WERI-Rb-1 (cell line): ENCODE measurements at regions not wholly inside any gene's neighbourhood (a gene's known extent, or its start where the extent isn't known, plus 50 kb on each side); places are given as distances from the start of the nearest gene placed in this dataset.
A peak's percentile ranks its signal among the peaks of the same experiment; 100 is the strongest.
"Not testable (repeated sequence)": the region's sequence is repeated elsewhere in the genome, so short reads cannot be mapped to it uniquely, and the experiment has no call there.

Source experiments
- DNase-seq: peaks from one replicate; pipeline ENCODE4 v3.0.0-alpha.2; 2020
- H3K27ac ChIP-seq: fragments of 250-450 bp; sonication (Bioruptor Pico); 2 replicates; pipeline ENCODE4 v1.5.1; 2020; ENCODE audit warnings: mild to moderate bottlenecking, moderate library complexity
- H3K27me3 ChIP-seq: fragments of 250-450 bp; sonication (Bioruptor Pico); 2 replicates; pipeline ENCODE4 v1.5.1; 2021; ENCODE audit warnings: mild to moderate bottlenecking, low read depth, moderate library complexity; ENCODE audit not compliant: insufficient read depth, severe bottlenecking
- H3K36me3 ChIP-seq: fragments of 250-450 bp; sonication (Bioruptor Pico); 2 replicates; pipeline ENCODE4 v1.5.1; 2020; ENCODE audit warnings: mild to moderate bottlenecking, moderate library complexity
- H3K4me3 ChIP-seq: 2 replicates; pipeline ENCODE4 v1.5.1; 2011; ENCODE audit warnings: low read depth, mild to moderate bottlenecking, control low read depth, low read length
- H3K9me3 ChIP-seq: fragments of 250-450 bp; sonication (Bioruptor Pico); 2 replicates; pipeline ENCODE4 v1.5.1; 2021; ENCODE audit warnings: mild to moderate bottlenecking, moderate library complexity; ENCODE audit not compliant: severe bottlenecking
- TF ChIP-seq, protein P1 (sequence below): IDR thresholded peaks from 2 replicates; pipeline ENCODE4 v1.5.1; 2011; ENCODE audit warnings: low read depth, mild to moderate bottlenecking, control low read depth, inconsistent platforms, low read length

DNA sequence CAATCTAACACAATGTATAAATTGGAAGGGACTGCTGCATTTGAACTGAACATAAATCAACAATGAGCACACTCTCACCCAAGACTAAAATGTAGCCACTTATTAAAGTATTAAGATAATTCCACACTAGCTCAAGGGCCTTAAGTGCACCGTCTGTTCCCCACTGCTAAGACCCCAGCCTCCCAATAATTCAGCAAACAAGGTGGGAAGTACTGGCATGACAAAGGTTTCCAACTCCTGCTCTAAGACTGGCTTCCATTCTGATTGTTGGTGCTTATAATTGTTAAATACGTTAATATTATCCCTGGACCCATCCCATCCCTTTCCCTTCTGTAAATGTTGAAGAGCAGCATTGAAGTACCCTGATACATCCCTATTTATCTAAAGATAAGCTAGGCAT, 636.7 kb downstream of the NR2F1-AS1 start:
- peak; percentile 52 for DNase-seq

DNA sequence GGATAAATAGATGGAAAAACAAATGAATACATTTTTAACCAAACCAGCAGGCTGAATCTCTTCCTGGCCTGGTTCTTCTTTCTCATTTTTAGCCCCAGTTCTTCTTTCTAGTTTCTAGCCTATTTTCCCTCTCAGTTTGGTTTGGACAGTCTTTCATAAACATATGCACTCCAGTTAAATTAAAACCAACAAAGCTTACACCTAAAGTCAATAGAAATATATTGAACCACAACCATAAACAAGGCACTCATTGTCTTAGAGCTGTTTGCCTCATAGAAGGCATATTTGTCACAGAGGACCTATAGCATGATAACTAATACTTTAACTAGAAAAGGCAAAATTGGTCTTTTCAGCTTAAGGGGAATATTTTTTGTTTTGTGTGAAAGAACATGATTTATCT, 638.3 kb downstream of the NR2F1-AS1 start:
- no peak for DNase-seq
- H3K9me3 ChIP-seq: no peaks in the 10 kb centered on the region
- no peaks in the 10 kb centered on the region for H3K27me3 ChIP-seq
- H3K36me3 ChIP-seq: no peaks in the 10 kb centered on the region
- TF ChIP-seq, protein P1, sequence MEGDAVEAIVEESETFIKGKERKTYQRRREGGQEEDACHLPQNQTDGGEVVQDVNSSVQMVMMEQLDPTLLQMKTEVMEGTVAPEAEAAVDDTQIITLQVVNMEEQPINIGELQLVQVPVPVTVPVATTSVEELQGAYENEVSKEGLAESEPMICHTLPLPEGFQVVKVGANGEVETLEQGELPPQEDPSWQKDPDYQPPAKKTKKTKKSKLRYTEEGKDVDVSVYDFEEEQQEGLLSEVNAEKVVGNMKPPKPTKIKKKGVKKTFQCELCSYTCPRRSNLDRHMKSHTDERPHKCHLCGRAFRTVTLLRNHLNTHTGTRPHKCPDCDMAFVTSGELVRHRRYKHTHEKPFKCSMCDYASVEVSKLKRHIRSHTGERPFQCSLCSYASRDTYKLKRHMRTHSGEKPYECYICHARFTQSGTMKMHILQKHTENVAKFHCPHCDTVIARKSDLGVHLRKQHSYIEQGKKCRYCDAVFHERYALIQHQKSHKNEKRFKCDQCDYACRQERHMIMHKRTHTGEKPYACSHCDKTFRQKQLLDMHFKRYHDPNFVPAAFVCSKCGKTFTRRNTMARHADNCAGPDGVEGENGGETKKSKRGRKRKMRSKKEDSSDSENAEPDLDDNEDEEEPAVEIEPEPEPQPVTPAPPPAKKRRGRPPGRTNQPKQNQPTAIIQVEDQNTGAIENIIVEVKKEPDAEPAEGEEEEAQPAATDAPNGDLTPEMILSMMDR: no peak
- no peak overlapping the region for H3K27ac ChIP-seq
- H3K4me3 ChIP-seq: no peak overlapping the region

More for the DNA sequence above, 636.7 kb downstream of the NR2F1-AS1 start:
- Histone ChIP-seq H3K27me3 (no peaks in the 10 kb centered on the region), H3K4me3 (no peak overlapping the region), H3K36me3 (no peaks in the 10 kb centered on the region), H3K9me3 (no peaks in the 10 kb centered on the region), H3K27ac (peak overlapping the region; percentile 35)
- TF ChIP-seq, protein P1: no peak

DNA sequence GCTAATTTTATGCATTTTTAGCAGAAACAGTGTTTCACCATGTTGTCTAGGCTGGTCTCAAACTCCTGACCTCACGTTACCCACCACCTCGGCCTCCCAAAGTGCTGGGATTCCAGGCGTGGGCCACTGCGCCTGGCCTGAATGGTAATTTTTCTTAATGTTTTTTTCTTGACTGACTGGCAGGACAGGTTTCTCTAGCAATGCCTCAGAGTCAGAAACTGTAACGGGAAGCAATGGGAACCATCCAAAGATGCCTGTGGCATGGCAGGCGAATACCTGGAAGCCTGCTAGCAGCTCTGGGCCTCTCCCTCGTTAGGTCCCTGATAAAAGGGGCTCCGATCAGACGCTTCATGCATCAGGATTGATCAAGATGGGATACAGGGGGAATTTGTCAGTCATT, 639.2 kb downstream of the NR2F1-AS1 start:
- Histone ChIP-seq H3K27me3 (no peaks in the 10 kb centered on the region), H3K36me3 (no peaks in the 10 kb centered on the region), H3K9me3 (no peaks in the 10 kb centered on the region), H3K27ac (no peak overlapping the region), H3K4me3 (no peak overlapping the region)
- TF ChIP-seq, protein P1: no peak
- no peak for DNase-seq

DNA sequence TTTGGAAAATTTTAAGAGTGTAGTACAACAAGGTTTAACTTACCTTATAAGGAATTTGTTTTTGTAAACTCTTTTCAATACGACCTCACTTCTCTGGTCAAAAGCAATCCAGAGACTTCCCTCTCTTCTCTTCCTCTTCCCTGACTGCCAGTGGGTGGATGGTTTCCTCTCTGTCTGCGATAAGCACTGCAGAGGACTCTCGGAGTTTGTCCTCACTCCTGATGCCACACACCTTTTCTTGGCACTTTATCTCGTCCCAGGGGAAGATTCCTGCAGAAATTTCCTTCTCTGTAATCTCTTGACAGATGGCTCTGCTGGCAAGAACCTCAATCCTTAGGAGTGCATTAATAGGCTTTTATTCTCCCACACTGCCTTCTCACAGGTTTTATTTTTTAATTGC, 641.6 kb downstream of the NR2F1-AS1 start:
- peak overlapping the region; percentile 35 for H3K27ac ChIP-seq
- peak; percentile 73 for DNase-seq

DNA sequence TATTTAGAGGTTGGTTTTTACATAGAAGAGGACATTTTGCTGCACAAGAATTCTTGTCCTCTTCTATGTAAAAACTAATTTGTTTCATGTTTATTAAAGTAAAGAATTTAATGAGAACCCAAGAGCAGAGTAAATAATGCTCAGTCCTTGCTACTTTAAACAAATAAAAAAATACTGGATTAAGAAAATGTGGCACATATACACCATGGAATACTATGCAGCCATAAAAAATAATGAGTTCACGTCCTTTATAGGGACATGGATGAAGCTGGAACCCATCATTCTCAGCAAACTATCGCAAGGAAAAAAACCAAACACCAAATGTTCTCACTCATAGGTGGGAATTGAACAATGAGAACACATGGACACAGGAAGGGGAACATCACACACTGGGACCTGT, 643.6 kb downstream of the NR2F1-AS1 start:
- H3K9me3 ChIP-seq, DNase-seq, H3K36me3 ChIP-seq, H3K27me3 ChIP-seq, H3K4me3 ChIP-seq, H3K27ac ChIP-seq: not testable (repeated sequence)

More for the DNA sequence above, 641.6 kb downstream of the NR2F1-AS1 start:
- TF ChIP-seq, protein P1: no peak
- Histone ChIP-seq H3K9me3 (no peaks in the 10 kb centered on the region), H3K4me3 (peak overlapping the region; percentile 14), H3K27me3 (no peaks in the 10 kb centered on the region), H3K36me3 (no peaks in the 10 kb centered on the region)

DNA sequence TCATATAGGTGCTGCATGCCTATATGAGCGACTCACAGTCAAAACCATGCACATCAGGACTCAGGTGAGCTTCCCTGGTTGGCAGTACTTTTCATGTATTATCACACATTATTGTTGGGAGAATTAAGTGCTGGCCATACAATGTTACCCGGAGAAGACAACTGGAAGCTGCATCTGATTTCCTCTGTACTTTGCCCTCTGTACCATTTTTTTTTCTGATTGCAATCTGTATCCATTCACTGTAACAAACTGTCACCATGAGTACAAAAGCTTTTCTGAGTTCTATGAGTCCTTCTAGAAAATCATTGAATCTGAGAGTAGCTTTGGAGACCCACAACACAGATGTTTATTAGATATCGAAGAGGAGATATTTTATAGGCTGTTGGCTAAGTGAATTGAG, 651.0 kb downstream of the NR2F1-AS1 start:
- Histone ChIP-seq H3K27me3 (no peaks in the 10 kb centered on the region), H3K36me3 (no peaks in the 10 kb centered on the region), H3K4me3 (no peak overlapping the region), H3K27ac (no peak overlapping the region), H3K9me3 (no peaks in the 10 kb centered on the region)
- TF ChIP-seq, protein P1: no peak
- no peak for DNase-seq
